ENCODE measurements at regions not wholly inside any gene's neighbourhood (a gene's known extent, or its start where the extent isn't known, plus 50 kb on each side); places are given as distances from the start of the nearest gene placed in this dataset.
A peak's percentile ranks its signal among the peaks of the same experiment; 100 is the strongest.

DNA sequence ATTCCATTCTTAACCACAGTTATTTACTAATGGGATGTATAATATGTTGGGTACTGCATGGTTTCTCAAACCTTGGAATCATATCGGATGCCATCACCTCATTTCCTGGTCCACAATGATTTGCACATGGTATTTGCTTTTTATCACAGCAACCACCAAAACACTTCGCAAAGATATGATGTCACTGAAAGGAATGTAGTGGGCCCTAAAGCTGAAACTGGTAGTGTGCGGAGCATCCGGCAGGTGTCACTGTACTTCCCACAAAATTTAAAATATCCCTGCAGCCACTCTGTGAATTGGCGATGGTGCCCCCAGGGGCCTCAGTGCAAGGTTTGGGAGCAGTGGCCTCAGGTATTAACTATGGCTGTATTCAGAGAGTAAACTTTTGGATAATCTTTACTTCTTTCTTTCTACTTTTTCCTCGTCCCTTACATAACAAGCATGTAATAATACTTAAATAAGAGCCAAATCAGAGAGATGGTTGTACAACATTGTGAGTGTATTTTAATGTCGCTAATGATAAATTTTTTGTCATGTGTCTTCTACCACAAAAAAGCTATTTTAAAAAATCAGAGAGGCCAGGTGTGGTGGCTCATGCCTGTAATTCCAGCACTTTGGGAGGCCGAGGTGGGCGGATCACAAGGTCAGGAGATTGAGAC is 66.2 kb downstream of the FAM241B start:
- intact Hi-C loops (cut with DNase I; ENCODE audit: low total_unique reads) = loop anchor here (2.0 kb wide), 1 partner anchor 21 kb away; no protein-coding TSS in a partner anchor
- no peak for ATAC-seq

DNA sequence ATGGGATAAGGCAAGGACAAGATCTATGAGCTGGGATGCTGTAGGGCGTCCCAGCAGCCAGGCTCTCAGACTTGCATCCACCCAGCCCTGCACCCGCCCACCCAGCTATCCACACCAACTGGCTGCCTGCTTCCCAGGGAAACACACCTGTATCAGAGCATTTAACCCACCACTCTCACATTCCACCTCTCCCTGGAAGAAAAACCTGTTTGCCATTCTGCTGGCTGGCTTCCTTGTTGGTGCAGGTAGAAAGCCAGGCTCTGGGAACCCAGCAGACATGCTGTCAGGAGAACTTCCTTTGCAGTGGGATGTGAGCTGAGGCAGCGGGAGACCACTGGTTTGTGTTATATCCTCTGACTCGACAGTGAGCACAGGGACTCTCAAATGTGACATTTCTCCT is 67.0 kb downstream of the FAM241B start:
- Histone ChIP-seq H3K4me1 (no peaks in the 10 kb centered on the region), H3K27me3 (peaks cover 0 to 3% (median 0%) of the 10 kb centered on the region in 3 donors), H3K9me3 (no peaks in the 10 kb centered on the region), H3K4me3 (no peak overlapping the region), H3K27ac (no peak overlapping the region), H3K36me3 (no peaks in the 10 kb centered on the region)
- no peak for ATAC-seq
- no peak for DNase-seq
- TF ChIP-seq, protein P1, sequence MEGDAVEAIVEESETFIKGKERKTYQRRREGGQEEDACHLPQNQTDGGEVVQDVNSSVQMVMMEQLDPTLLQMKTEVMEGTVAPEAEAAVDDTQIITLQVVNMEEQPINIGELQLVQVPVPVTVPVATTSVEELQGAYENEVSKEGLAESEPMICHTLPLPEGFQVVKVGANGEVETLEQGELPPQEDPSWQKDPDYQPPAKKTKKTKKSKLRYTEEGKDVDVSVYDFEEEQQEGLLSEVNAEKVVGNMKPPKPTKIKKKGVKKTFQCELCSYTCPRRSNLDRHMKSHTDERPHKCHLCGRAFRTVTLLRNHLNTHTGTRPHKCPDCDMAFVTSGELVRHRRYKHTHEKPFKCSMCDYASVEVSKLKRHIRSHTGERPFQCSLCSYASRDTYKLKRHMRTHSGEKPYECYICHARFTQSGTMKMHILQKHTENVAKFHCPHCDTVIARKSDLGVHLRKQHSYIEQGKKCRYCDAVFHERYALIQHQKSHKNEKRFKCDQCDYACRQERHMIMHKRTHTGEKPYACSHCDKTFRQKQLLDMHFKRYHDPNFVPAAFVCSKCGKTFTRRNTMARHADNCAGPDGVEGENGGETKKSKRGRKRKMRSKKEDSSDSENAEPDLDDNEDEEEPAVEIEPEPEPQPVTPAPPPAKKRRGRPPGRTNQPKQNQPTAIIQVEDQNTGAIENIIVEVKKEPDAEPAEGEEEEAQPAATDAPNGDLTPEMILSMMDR (IDR thresholded peaks at IDR 0.05 in 4 of 5, conservative IDR thresholded peaks at IDR 0.05 in 1 of 5) = no peak
- no peak for TF ChIP-seq POLR2A (IDR thresholded peaks at IDR 0.05)
- intact Hi-C loops (cut with DNase I; ENCODE audit: low total_unique reads) (loop anchor here (2.0 kb wide), 1 partner anchor 20 kb away; no protein-coding TSS in a partner anchor), in situ Hi-C loops (cut with MboI; ENCODE audit: low sequenced_read_pairs in 4 of 4) (no loop called here)

More for the DNA sequence above, 66.2 kb downstream of the FAM241B start:
- no peaks in the 10 kb centered on the region for H3K36me3 ChIP-seq
- in situ Hi-C loops (cut with MboI; ENCODE audit: low sequenced_read_pairs in 4 of 4) = no loop called here
- no peaks in the 10 kb centered on the region for H3K4me1 ChIP-seq
- no peak overlapping the region for H3K27ac ChIP-seq
- no peaks in the 10 kb centered on the region for H3K27me3 ChIP-seq
- no peaks in the 10 kb centered on the region for H3K9me3 ChIP-seq
- TF ChIP-seq, protein P1 (IDR thresholded peaks at IDR 0.05 in 4 of 5, conservative IDR thresholded peaks at IDR 0.05 in 1 of 5) = peak in 3 of 5 experiments; percentile 37 to 50 (median 48)
- TF ChIP-seq POLR2A (IDR thresholded peaks at IDR 0.05) = no peak
- no peak for DNase-seq
- H3K4me3 ChIP-seq = no peak overlapping the region

DNA sequence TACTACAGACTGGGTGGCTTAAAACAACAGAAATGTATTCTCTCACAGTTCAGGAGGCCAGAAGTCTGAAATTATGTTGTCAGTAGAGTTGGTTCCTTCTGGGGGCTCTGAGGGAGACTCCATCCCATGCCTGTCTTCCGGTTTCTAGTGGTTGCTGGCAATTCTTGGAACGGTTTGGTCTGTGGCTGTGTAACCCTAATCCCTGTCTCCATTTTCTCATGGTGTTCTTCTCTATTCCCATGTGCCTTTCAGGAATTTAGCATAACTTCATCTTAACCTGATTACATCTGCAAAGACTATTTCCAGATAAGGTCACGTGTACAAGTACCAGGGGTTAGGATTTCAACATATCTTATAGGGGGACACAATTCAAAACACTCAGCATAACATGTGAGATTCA is 73.2 kb downstream of the FAM241B start:
- peaks cover 0 to 3% (median 0%) of the 10 kb centered on the region in 3 donors for H3K27me3 ChIP-seq
- no peak for TF ChIP-seq POLR2A (IDR thresholded peaks at IDR 0.05)
- TF ChIP-seq, protein P1 (IDR thresholded peaks at IDR 0.05 in 4 of 5, conservative IDR thresholded peaks at IDR 0.05 in 1 of 5) = no peak
- H3K9me3 ChIP-seq = no peaks in the 10 kb centered on the region
- no peaks in the 10 kb centered on the region for H3K4me1 ChIP-seq
- H3K27ac ChIP-seq = no peak overlapping the region
- H3K4me3 ChIP-seq = no peak overlapping the region
- in situ Hi-C loops (cut with MboI; ENCODE audit: low sequenced_read_pairs in 4 of 4) (no loop called here), intact Hi-C loops (cut with DNase I; ENCODE audit: low total_unique reads) (no loop called here)
- DNase-seq (no peak), ATAC-seq (no peak)
- no peaks in the 10 kb centered on the region for H3K36me3 ChIP-seq

DNA sequence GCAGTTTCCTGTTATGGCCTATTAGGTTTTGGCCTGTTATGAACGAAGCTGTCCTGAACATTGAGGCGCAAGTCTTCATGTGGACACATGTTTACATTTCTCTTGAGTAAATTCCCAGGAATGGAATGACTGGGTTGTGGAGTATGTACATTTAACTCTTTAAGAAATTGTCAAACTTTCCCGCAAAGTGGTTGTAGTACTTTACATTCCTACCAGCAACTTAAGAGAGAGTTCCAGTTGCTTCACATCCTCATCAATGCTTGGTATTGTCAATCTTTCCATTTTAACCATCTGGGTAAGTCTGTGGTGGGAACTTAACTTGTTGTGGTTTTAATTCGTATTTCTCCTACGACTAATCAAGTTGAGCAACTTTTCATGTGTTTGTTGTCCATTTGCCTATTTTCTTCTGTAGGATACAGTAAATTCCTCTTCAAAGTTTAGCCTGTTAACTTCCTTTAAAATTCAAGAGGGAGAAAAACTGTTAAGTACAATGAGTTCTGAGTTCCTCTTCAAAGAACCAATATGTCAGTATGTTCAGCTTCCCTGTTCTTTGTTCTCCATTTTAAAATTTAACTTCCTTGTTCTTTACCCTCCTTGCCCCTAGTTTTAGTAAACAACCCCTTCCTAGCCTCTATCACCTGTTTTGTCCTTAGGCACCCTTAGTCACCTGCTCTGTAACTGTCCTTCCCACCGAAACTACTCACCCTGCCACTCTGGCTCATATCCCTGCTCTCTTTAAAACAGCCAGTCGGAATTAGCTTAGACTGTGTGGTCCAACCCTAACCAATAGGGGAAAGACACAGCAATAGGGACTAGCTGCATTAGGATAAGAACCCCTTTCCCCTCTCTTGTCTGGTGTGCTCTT is 74.0 kb downstream of the FAM241B start:
- DNase-seq (no peak), ATAC-seq (no peak)
- in situ Hi-C loops (cut with MboI; ENCODE audit: low sequenced_read_pairs in 4 of 4) = no loop called here
- Histone ChIP-seq H3K4me3 (no peak overlapping the region), H3K9me3 (no peaks in the 10 kb centered on the region), H3K27me3 (peaks cover 0 to 3% (median 0%) of the 10 kb centered on the region in 3 donors), H3K27ac (no peak overlapping the region), H3K36me3 (no peaks in the 10 kb centered on the region), H3K4me1 (no peaks in the 10 kb centered on the region)
- intact Hi-C loops (cut with DNase I; ENCODE audit: low total_unique reads) = no loop called here
- TF ChIP-seq, protein P1 (IDR thresholded peaks at IDR 0.05 in 4 of 5, conservative IDR thresholded peaks at IDR 0.05 in 1 of 5) = no peak
